ENCODE measurements at regions not wholly inside any gene's neighbourhood (a gene's known extent, or its start where the extent isn't known, plus 50 kb on each side); places are given as distances from the start of the nearest gene placed in this dataset.

GRCh38 chr21:16514316-16514715 is 784.5 kb downstream of the USP25 start:
- TF ChIP-seq POLR2A (IDR thresholded peaks at IDR 0.05; ENCODE audit: low read depth, low read length): no peak
- TF ChIP-seq POLR2AphosphoS5 (IDR thresholded peaks at IDR 0.05; ENCODE audit: low read depth, low read length): no peak
- TF ChIP-seq POU2F2 (IDR thresholded peaks at IDR 0.05; ENCODE audit: low read depth, low read length): no peak
